Loucy (cell line): ENCODE measurements at regions not wholly inside any gene's neighbourhood (a gene's known extent, or its start where the extent isn't known, plus 50 kb on each side); places are given as distances from the start of the nearest gene placed in this dataset.

Experiments
- EZH2phosphoT487 ChIP-seq: fragments of 200-600 bp; IDR thresholded peaks from 2 replicates; pipeline ENCODE4 v1.6.1; 2018; ENCODE audit warnings: antibody characterized with exemption, mild to moderate bottlenecking, moderate library complexity, borderline replicate concordance
- TF ChIP-seq, protein P1 (sequence below): fragments of 200-600 bp; sonication (generic); conservative IDR thresholded peaks from 2 replicates; pipeline ENCODE4 v1.5.1; 2014; ENCODE audit warnings: mild to moderate bottlenecking, antibody characterized with exemption, low read length

DNA sequence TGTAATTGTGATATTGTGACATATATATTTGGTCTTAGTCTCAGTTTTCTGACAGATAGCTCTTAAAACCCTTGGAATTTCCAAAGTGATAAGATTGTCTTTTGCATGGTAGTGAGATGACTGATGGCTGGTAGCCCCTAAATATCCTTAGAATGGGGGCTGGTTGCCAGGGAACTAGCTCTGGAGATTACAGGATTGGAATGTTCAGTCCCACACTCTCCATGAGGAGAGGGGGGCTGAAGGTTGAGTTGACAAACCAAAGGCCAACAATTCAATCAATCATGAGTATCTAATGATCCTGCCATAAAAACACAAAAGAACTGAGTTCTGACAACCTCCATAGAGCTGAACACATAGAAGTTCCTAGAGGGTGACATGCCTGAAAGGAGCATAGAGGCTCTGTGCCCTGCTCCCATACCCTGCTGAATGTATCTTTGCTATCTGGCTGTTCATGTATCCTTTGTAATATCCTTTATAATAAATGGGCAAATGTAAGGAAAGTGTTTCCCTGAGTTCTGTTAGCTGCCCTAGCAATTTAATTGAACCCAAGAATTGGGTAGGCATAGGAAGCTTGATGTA lies 1680.3 kb upstream of the PIK3C3 start:
- TF ChIP-seq, protein P1, sequence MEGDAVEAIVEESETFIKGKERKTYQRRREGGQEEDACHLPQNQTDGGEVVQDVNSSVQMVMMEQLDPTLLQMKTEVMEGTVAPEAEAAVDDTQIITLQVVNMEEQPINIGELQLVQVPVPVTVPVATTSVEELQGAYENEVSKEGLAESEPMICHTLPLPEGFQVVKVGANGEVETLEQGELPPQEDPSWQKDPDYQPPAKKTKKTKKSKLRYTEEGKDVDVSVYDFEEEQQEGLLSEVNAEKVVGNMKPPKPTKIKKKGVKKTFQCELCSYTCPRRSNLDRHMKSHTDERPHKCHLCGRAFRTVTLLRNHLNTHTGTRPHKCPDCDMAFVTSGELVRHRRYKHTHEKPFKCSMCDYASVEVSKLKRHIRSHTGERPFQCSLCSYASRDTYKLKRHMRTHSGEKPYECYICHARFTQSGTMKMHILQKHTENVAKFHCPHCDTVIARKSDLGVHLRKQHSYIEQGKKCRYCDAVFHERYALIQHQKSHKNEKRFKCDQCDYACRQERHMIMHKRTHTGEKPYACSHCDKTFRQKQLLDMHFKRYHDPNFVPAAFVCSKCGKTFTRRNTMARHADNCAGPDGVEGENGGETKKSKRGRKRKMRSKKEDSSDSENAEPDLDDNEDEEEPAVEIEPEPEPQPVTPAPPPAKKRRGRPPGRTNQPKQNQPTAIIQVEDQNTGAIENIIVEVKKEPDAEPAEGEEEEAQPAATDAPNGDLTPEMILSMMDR = no peak
- TF ChIP-seq EZH2phosphoT487 = no peak
